ENCODE measurements at regions not wholly inside any gene's neighbourhood (a gene's known extent, or its start where the extent isn't known, plus 50 kb on each side); places are given as distances from the start of the nearest gene placed in this dataset.

GRCh38 chr4:123110147-123110546 lies 187.8 kb upstream of the NUDT6 start:
- Histone ChIP-seq H3K36me3 (no peaks in the 10 kb centered on the region), H3K9me3 (no peaks in the 10 kb centered on the region), H3K27ac (no peak overlapping the region), H3K27me3 (no peaks in the 10 kb centered on the region), H3K4me3 (ENCODE audit: low read depth in 1 of 2, low read length in 1 of 2) (no peak overlapping the region), H3K4me1 (ENCODE audit: control insufficient read depth in 1 of 2, insufficient read depth in 1 of 2, low read depth in 1 of 2, low read length in 1 of 2) (no peaks in the 10 kb centered on the region)
- no peak for TF ChIP-seq CTCF (IDR thresholded peaks at IDR 0.05)

- TF ChIP-seq CTCF (IDR thresholded peaks at IDR 0.05), result no peak
- no peak overlapping the region for H3K4me3 ChIP-seq (ENCODE audit: low read depth in 1 of 2, low read length in 1 of 2)
- H3K27me3 ChIP-seq, result no peaks in the 10 kb centered on the region
- H3K27ac ChIP-seq, result no peak overlapping the region
- H3K36me3 ChIP-seq, result no peaks in the 10 kb centered on the region
- no peaks in the 10 kb centered on the region for H3K4me1 ChIP-seq (ENCODE audit: control insufficient read depth in 1 of 2, insufficient read depth in 1 of 2, low read depth in 1 of 2, low read length in 1 of 2)
- no peaks in the 10 kb centered on the region for H3K9me3 ChIP-seq
Observed at GRCh38 chr4:123110685-123111084, 188.3 kb upstream of the NUDT6 start.

GRCh38 chr4:123113155-123113554 lies 190.8 kb upstream of the NUDT6 start:
- TF ChIP-seq CTCF (IDR thresholded peaks at IDR 0.05), result no peak

GRCh38 chr4:123114084-123114914 lies 191.9 kb upstream of the NUDT6 start:
- Histone ChIP-seq H3K4me1 (ENCODE audit: control insufficient read depth in 1 of 2, insufficient read depth in 1 of 2, low read depth in 1 of 2, low read length in 1 of 2) (no peaks in the 10 kb centered on the region), H3K4me3 (ENCODE audit: low read depth in 1 of 2, low read length in 1 of 2) (no peak overlapping the region), H3K36me3 (no peaks in the 10 kb centered on the region), H3K27ac (no peak overlapping the region), H3K27me3 (no peaks in the 10 kb centered on the region), H3K9me3 (no peaks in the 10 kb centered on the region)
- no peak for TF ChIP-seq CTCF (IDR thresholded peaks at IDR 0.05)

More at GRCh38 chr4:123113155-123113554, 190.8 kb upstream of the NUDT6 start:
- H3K36me3 ChIP-seq, result no peaks in the 10 kb centered on the region
- no peaks in the 10 kb centered on the region for H3K9me3 ChIP-seq
- no peaks in the 10 kb centered on the region for H3K27me3 ChIP-seq
- no peaks in the 10 kb centered on the region for H3K4me1 ChIP-seq (ENCODE audit: control insufficient read depth in 1 of 2, insufficient read depth in 1 of 2, low read depth in 1 of 2, low read length in 1 of 2)
- H3K27ac ChIP-seq, result no peak overlapping the region
- no peak overlapping the region for H3K4me3 ChIP-seq (ENCODE audit: low read depth in 1 of 2, low read length in 1 of 2)

- H3K4me1 ChIP-seq (ENCODE audit: control insufficient read depth in 1 of 2, insufficient read depth in 1 of 2, low read depth in 1 of 2, low read length in 1 of 2), result no peaks in the 10 kb centered on the region
- TF ChIP-seq CTCF (IDR thresholded peaks at IDR 0.05), result no peak
- no peak overlapping the region for H3K27ac ChIP-seq
- H3K4me3 ChIP-seq (ENCODE audit: low read depth in 1 of 2, low read length in 1 of 2), result no peak overlapping the region
- H3K36me3 ChIP-seq, result no peaks in the 10 kb centered on the region
- no peaks in the 10 kb centered on the region for H3K9me3 ChIP-seq
- no peaks in the 10 kb centered on the region for H3K27me3 ChIP-seq
Observed at GRCh38 chr4:123114915-123115756, 192.7 kb upstream of the NUDT6 start.
